ENCODE measurements at regions not wholly inside any gene's neighbourhood (a gene's known extent, or its start where the extent isn't known, plus 50 kb on each side); places are given as distances from the start of the nearest gene placed in this dataset.

DNA sequence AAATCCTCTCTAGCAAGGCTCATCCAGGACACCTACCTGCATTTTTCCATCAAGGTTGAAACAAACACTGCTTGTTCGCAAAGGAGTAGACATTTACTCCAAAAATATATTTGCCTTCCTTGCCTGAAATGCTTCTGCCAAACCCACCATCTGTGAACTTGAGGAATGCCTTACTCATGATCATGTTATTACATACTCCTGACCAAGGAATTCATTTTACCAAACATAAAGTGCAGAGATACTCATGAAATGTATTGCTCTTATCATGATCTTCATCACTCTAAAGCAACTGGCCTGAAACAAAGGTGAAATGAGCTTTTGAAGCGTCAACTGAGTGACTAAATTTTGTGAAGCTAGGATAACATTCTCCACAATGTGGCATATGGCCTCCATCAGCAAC, 243.1 kb upstream of the CCDC179 start:
- TF ChIP-seq CTCF (IDR thresholded peaks at IDR 0.05), result no peak
- DNase-seq (no peak), ATAC-seq (no peak)
- Histone ChIP-seq H3K4me3 (no peak overlapping the region), H3K36me3 (ENCODE audit: low read depth) (no peaks in the 10 kb centered on the region), H3K4me1 (ENCODE audit: low read depth) (no peaks in the 10 kb centered on the region), H3K9me3 (no peaks in the 10 kb centered on the region)
- intact Hi-C loops (cut with DNase I, micrococcal nuclease), result no loop called here

DNA sequence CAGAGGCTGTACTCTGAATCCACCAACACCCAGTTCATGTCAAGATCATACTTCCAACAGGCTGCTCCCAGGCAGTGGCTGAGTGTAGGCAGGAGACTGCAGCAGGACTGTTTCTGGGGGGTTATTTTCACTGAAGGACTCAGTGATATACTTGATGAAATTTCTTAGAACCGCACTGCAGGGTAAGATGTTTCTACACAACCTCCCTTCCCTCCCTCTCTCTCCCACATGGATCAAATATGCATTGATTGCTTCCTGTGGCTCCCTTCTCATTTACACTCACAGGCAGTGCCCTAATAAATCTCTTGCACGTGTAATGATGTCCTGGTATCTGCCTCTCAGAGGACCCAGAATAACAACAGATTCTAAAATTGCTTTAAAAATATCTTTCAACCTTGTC, 251.3 kb upstream of the CCDC179 start:
- intact Hi-C loops (cut with DNase I, micrococcal nuclease), result no loop called here
- H3K4me1 ChIP-seq (ENCODE audit: low read depth), result peaks cover 7% of the 10 kb centered on the region

DNA sequence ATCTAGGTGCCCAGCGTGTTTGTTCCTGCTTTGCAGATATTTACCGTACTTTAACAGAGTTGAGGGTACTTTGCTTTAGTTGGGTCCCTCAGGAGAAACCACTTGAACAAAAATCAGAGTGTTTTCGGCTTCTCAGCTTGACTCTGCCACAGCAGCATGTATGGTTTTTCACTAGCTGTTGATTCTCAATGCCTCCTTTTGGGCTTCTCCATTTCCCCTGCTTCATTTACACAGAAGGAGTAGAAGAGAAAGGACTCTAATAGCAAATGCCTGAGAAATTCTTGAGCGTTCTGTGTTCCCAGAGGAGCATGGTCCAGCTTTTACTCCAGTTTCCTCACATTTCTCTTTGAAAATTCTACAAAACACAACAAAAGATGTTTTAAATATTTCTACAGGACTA, 252.1 kb upstream of the CCDC179 start:
- H3K4me1 ChIP-seq (ENCODE audit: low read depth), result peaks cover 7% of the 10 kb centered on the region
- H3K9me3 ChIP-seq, result no peaks in the 10 kb centered on the region
- H3K36me3 ChIP-seq (ENCODE audit: low read depth), result no peaks in the 10 kb centered on the region
- no peak for TF ChIP-seq CTCF (IDR thresholded peaks at IDR 0.05)
- intact Hi-C loops (cut with DNase I, micrococcal nuclease), result no loop called here
- ATAC-seq (no peak), DNase-seq (no peak)
- no peak overlapping the region for H3K4me3 ChIP-seq

More for the DNA sequence above, 251.3 kb upstream of the CCDC179 start:
- Histone ChIP-seq H3K4me3 (no peak overlapping the region), H3K36me3 (ENCODE audit: low read depth) (no peaks in the 10 kb centered on the region), H3K9me3 (no peaks in the 10 kb centered on the region)
- no peak for ATAC-seq
- no peak for DNase-seq
- no peak for TF ChIP-seq CTCF (IDR thresholded peaks at IDR 0.05)

DNA sequence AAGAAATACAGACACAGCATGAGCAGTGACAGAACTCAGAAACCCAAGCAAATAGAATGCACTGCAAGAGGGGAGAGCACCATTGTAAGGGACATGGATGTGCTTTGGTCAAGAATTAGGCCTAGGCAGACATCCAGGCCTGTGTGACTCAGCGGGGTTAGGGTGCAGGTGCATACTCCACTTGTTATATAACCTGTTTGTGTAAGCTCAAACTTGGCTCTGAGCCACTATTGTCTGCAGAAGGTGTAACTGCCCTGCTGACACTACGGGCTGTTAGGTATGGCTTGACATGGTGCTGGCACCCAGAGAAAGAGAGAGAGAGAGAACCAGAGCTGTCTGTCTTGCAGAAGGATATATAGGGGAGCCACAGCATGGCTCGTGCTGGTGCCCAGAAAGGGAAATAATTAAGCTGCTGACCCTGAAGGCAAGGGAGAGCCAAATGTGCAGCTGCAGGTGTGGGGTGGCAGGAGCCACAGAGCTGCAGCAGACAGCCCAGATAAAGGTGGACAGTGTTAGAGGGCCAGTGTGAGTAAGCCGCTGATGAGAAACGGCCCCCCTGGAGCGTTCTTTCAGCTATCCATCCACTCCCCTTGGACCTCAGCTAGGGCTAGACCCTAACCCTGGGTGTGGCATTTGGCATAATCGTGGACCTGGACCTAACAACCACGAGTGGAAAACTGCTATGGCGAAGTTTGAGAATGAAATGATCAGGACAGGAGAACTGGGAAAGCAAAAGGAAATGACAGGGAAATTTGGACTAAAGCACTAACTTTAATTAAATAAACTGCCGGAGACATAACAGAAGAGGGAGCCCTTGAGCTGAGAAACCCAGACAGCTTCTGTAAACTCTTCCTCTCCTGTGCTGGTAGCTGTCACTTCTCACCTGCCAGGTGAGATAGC, 253.0 kb upstream of the CCDC179 start:
- H3K9me3 ChIP-seq, result peaks cover 3% of the 10 kb centered on the region
- peaks cover 7% of the 10 kb centered on the region for H3K4me1 ChIP-seq (ENCODE audit: low read depth)
- no peak for TF ChIP-seq CTCF (IDR thresholded peaks at IDR 0.05)
- no peaks in the 10 kb centered on the region for H3K36me3 ChIP-seq (ENCODE audit: low read depth)
- peak; percentile 63 to 85 (median 70) for DNase-seq
- ATAC-seq, result peak; percentile 96
- no peak overlapping the region for H3K4me3 ChIP-seq
- intact Hi-C loops (cut with DNase I, micrococcal nuclease), result no loop called here

DNA sequence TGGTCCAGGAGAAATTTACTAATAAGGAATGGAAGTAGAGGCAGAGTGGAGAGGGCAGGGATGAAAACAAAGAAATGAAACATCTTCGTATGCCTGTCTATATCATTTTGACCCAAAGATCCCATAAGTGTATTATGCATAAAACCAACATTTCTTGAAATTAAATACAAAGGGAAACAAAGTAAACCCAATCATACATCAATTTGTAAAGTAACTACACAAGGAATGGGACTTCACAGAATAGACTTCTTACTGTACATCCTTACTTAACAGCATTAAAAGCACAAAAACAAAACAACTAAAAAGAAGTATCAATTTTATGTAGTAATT, 253.6 kb upstream of the CCDC179 start:
- ATAC-seq, result no peak

More for the DNA sequence above, 253.6 kb upstream of the CCDC179 start:
- intact Hi-C loops (cut with DNase I, micrococcal nuclease), result no loop called here
- H3K9me3 ChIP-seq, result peaks cover 3% of the 10 kb centered on the region
- peaks cover 7% of the 10 kb centered on the region for H3K4me1 ChIP-seq (ENCODE audit: low read depth)
- H3K4me3 ChIP-seq, result no peak overlapping the region
- no peaks in the 10 kb centered on the region for H3K36me3 ChIP-seq (ENCODE audit: low read depth)
- DNase-seq, result no peak
- TF ChIP-seq CTCF (IDR thresholded peaks at IDR 0.05), result no peak
